GM03348 (cell line): ENCODE measurements at regions not wholly inside any gene's neighbourhood (a gene's known extent, or its start where the extent isn't known, plus 50 kb on each side); places are given as distances from the start of the nearest gene placed in this dataset.

Experiments used
- DNase-seq: peaks from one replicate; pipeline ENCODE4 v3.0.0; 2012; ENCODE audit warnings: low spot score

GRCh38 chr6:40753675-40754448 lies 166.7 kb upstream of the LRFN2 start:
- no peak for DNase-seq

GRCh38 chr6:40753048-40753447 lies 165.9 kb upstream of the LRFN2 start:
- DNase-seq = no peak

DNA sequence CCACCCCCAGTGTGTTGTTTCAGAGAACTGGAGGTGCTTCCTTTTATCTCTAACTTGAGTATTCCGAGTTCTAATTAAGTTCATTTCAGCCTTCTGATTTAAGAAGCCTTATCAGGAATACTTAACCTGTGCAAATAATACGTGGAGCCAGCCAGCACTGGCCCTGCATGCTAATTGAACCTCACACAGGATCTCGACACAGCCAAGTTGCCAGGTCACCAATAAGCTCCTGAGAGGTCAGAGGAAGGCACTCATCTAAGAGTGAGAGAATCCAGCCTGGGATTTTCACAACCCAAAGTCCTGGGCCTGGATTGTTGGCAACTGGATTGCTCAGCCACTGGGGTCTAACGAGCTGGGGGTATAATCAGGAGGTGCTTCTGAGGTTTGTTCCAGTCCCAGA lies 157.7 kb upstream of the LRFN2 start:
- no peak for DNase-seq

DNA sequence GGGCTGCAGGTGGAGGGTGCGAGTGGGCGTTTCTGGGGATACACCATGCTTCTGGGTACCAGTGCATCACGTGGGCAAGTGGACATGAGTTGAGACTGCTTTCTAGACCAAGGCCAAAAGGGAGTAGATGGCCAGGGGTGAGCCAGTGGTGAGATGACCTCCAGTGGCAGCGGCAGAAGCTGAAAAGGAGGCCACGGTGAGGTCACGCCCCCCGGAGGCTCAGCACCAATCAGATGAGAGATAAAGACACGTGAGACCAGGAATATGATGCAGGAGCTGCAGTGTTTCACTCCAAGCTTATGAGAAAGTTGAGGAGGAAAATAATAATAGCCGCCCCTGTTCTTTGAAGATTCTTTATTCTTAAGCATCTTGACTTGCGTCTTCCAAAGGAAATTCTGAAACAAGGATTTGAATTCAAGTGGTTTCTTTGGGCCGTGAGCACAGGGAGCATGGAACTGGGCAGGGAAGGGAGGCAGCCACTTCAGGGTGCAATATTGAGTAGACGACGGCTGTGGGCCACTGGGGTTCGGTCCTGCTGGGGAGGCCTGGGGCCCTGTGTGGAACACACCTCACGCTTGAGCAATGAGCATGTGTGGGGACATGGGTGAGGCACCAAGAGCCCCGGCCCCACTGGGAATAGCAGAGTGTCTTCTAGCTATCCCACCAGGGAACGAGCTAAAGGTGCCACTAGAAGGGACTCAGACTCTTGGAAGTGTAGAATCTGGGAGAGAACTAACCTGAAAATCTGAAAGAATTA lies 156.7 kb upstream of the LRFN2 start:
- no peak for DNase-seq

DNA sequence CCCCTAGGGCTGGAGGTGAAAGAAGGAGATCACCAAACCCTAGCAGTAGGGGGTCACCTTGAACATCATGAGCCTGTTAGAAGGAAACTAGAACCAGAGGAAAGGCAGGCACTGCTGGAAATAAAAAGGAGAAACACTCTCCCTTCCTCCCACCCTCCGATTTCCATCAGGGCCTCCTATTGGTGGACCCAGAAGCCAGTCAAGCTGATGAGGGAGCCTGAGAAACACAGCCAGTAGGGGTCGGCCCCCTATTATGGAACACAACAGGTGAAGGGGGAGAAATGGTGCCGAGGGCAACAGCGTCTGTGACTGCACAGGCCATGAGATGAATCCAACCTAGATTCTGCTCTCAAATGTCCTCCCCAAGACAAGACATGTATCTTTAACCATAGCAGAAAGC lies 156.1 kb upstream of the LRFN2 start:
- no peak for DNase-seq

DNA sequence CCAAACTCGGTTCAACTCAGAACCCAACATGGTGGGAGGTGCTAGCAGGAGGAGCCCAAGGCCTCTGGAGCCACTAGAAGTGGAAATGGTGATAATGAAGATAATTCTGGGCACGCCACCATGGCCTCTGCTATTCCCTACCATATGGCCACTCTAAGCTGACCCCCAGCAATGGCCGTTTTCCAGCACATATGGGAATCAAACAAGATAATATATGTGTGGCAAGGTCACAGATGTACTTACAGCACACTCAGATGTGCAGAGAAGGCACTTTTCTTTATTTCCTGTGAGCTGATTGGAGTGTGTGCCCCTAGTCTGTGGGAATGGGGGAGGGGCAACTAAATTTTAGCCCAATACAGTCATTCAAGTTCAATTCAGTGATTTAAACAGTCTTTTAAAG lies 153.4 kb upstream of the LRFN2 start:
- no peak for DNase-seq

- DNase-seq = peak; percentile 52
These were observed 151.5 kb upstream of the LRFN2 start for GRCh38 chr6:40738551-40739193.

- DNase-seq = no peak
These were observed 148.4 kb upstream of the LRFN2 start for GRCh38 chr6:40735521-40735920.

- no peak for DNase-seq
These were observed 148.0 kb upstream of the LRFN2 start for GRCh38 chr6:40735121-40735520.

DNA sequence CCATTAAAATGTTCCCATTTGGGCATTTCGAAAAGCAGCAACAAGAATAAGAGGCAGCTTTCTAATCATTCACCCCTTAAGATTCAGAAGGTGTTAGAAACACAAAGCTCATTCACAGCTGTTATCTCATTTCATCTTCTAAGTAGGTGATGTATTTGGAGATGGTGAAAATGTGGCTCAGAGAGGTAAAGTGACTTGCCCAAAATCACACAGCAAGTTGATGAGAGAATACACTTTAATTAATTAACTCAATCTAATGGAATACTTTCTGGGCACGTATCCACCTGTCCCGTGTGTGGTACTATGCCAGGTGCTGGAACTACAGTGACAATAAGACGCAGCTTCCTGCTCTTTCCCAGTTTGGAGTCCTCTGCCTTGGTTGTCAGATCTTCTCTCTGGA lies 147.4 kb upstream of the LRFN2 start:
- no peak for DNase-seq

DNA sequence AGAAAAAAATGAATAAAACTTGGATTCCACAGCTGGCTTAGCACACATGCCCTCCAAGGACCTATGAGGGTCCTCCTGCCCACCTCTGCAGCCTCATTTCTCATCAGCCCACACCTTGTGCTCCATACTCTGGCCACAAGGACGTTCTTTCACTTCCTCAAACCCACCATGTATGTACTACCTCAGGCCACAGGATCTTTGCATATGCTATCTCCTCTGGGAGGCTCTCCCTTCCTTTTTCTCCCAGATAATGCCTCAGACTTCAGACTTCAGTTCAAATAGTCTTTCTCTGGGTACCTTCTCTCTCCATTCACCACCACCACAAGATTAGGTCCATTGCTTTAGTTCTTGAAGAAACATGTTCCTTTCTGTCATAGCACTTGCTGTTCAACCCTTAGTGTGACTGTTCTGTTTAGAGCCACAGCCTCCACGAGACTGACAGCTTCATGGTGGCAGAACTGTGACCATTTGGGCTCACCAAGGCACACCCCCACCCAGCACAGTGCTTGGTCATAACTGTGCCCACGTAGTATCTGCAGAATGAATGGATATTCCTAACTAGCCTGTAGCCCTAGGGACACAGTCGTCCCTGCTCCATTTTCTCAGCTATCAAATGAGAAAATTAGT lies 146.7 kb upstream of the LRFN2 start:
- DNase-seq = no peak

DNA sequence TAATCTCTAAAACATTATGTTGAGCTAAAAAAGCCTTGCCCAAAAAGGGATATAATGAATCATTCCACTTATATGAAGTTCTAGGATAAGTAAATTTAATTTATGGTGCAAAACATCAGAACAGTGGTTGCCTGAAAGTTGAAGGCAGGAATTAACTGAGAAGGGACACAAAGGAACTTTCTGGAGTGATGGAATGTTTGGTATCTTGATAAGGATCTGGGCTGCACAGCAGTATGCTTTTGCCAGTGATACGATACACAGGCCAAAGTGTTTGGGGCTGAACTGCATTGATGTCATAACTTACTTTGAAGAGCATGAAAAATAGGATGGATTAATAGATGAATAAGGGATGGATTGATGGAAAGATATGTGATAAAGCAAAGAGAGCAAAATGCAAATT lies 146.1 kb upstream of the LRFN2 start:
- no peak for DNase-seq

- no peak for DNase-seq
These were observed 145.7 kb upstream of the LRFN2 start for GRCh38 chr6:40732878-40733277.

GRCh38 chr6:40728643-40729042 lies 141.5 kb upstream of the LRFN2 start:
- no peak for DNase-seq

GRCh38 chr6:40727271-40727670 lies 140.1 kb upstream of the LRFN2 start:
- DNase-seq = no peak

- no peak for DNase-seq
These were observed 139.7 kb upstream of the LRFN2 start for GRCh38 chr6:40726853-40727252.

- no peak for DNase-seq
These were observed 138.2 kb upstream of the LRFN2 start for GRCh38 chr6:40725390-40725789.

DNA sequence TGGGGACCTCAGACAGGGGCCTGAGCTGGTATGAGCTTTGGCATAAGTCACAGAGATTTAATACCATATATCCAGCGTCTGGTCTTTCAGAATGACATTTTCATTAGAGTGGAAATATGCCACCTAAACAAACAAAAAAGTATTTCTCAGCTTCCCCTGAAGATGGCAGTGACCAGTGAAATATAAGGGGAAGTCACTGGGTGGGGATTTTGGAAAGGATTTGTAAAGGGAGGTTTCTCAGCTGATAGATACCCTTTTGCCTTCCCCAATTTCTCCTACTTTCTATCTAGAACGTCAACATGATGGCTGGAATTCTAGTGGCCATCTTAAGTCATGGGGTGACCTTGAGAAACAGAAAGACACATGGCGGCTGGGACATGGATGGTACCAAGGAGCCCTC lies 137.7 kb upstream of the LRFN2 start:
- no peak for DNase-seq

GRCh38 chr6:40723967-40724366 lies 136.8 kb upstream of the LRFN2 start:
- no peak for DNase-seq

DNA sequence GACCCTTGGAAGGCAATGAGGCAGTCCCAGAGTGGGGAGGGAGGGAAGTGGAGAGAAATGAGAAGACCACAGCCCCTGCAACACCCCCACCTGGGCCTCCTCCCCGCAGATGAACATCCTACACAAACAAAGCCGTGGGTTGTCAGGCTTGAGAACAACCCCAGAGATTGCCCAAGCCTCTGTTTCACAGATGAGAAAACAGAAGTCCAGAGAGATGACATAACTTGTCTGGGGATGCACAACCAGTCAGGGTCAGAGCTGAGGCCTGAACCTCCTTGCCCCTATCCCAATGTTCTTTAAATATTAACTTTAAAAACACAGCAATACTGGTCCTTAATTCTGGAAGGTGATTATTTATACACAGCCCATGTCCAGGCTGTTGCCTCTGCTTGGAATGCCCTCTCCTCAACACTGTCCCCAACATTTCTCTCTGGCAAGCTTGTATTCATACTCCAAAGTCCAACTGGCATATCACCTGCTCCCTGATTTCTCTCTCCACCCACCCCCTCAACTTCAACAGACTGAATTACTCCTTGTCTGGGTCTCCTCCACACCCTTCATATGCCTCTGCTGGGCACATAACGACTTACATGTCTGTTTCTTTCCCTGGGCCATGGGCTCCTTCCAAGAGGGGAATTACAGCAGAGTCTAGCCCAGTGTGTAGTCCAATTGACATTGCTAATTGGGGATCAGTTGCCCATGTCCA lies 135.5 kb upstream of the LRFN2 start:
- DNase-seq = peak; percentile 61

- DNase-seq = no peak
These were observed 134.9 kb upstream of the LRFN2 start for GRCh38 chr6:40722091-40722490.
